ENCODE measurements at regions not wholly inside any gene's neighbourhood (a gene's known extent, or its start where the extent isn't known, plus 50 kb on each side); places are given as distances from the start of the nearest gene placed in this dataset.

DNA sequence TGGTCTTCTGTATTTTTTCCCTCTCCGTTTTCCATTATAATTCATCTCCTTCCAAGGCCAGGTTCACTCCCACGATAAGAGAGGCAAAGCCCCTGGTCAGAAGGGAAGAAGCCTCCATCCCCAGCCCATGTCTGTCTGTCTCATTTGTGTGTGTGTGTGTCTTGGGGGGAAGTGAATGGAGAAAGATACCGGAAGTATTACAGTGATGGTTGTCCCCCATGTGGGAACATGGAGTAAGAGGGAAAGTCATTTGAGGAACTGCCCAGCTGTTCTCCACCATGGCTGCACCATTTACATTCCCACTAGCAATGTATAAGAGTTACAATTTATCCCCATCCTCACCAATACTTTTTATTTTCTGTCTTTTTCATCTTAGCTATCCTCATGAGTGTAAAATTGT is 113.6 kb upstream of the ATP8B1 start:
- H3K27me3 ChIP-seq (ENCODE audit: insufficient read depth, low read length), result no peaks in the 10 kb centered on the region
- no peaks in the 10 kb centered on the region for H3K79me2 ChIP-seq (ENCODE audit: insufficient read depth, low read length)
- H3K9me3 ChIP-seq (ENCODE audit: control insufficient read depth in 1 of 2, insufficient read depth in 1 of 2, low read depth in 1 of 2, low read length in 2 of 2), result no peaks in the 10 kb centered on the region
- intact Hi-C loops (cut with micrococcal nuclease), result no loop called here
- H3K4me1 ChIP-seq (ENCODE audit: control insufficient read depth in 1 of 2, insufficient read depth in 2 of 2, low read length in 2 of 2), result peaks cover 0 to 2% of the 10 kb centered on the region in 2 experiments; a peak in 1 of 4 replicates
- ChIA-PET RAD21 (ENCODE audit: low non-redundant PET in 1 of 2, low total read pairs in 2 of 2, uncharacterized antibody in 2 of 2, unreplicated experiment in 2 of 2) (no interaction called here), POLR2A (no interaction called here), CTCF (no interaction called here)
- H3K4me2 ChIP-seq (ENCODE audit: low read length), result no peak overlapping the region
- no peaks in the 10 kb centered on the region for H3K9me2 ChIP-seq (ENCODE audit: insufficient read depth)
- no peaks in the 10 kb centered on the region for H3K36me3 ChIP-seq (ENCODE audit: control insufficient read depth in 1 of 2, insufficient read depth in 2 of 2, low read length in 2 of 2)
- H3K9ac ChIP-seq (ENCODE audit: low read length), result no peak overlapping the region
- no TSS peak for BruUV-seq (replicated peaks)
- no peak overlapping the region for H3K4me3 ChIP-seq (replicated peaks in 1 of 2; ENCODE audit: low read depth in 1 of 2, low read length in 2 of 2)
- H2AFZ ChIP-seq (ENCODE audit: low read depth, low read length, poor library complexity, severe bottlenecking), result no peak overlapping the region
- TF ChIP-seq ZFX (IDR thresholded peaks at IDR 0.05) (no peak), TCF7L2 (IDR thresholded peaks at IDR 0.05; ENCODE audit: borderline replicate concordance, extremely low read depth, insufficient read depth, insufficient read length) (no peak), EGR1 (IDR thresholded peaks at IDR 0.05; ENCODE audit: low read depth) (no peak), SIN3A (IDR thresholded peaks at IDR 0.05; ENCODE audit: low read depth) (no peak), ELF1 (IDR thresholded peaks at IDR 0.05; ENCODE audit: borderline replicate concordance, low read depth) (no peak), FOSL1 (IDR thresholded peaks at IDR 0.05; ENCODE audit: low read depth) (no peak), POLR2AphosphoS5 (IDR thresholded peaks at IDR 0.05; ENCODE audit: low read depth, low read length) (no peak), ZNF274 (IDR thresholded peaks at IDR 0.05; ENCODE audit: low read depth, low read length) (no peak), CBX3 (IDR thresholded peaks at IDR 0.05; ENCODE audit: low read depth) (no peak), SRF (IDR thresholded peaks at IDR 0.05; ENCODE audit: low read depth) (no peak), CEBPB (IDR thresholded peaks at IDR 0.05; ENCODE audit: low read depth) (no peak)
- TF ChIP-seq, protein P1, sequence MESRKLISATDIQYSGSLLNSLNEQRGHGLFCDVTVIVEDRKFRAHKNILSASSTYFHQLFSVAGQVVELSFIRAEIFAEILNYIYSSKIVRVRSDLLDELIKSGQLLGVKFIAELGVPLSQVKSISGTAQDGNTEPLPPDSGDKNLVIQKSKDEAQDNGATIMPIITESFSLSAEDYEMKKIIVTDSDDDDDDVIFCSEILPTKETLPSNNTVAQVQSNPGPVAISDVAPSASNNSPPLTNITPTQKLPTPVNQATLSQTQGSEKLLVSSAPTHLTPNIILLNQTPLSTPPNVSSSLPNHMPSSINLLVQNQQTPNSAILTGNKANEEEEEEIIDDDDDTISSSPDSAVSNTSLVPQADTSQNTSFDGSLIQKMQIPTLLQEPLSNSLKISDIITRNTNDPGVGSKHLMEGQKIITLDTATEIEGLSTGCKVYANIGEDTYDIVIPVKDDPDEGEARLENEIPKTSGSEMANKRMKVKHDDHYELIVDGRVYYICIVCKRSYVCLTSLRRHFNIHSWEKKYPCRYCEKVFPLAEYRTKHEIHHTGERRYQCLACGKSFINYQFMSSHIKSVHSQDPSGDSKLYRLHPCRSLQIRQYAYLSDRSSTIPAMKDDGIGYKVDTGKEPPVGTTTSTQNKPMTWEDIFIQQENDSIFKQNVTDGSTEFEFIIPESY (IDR thresholded peaks at IDR 0.05; ENCODE audit: extremely low read depth, insufficient replicate concordance, low read length), result no peak
- TF ChIP-seq, protein P2, sequence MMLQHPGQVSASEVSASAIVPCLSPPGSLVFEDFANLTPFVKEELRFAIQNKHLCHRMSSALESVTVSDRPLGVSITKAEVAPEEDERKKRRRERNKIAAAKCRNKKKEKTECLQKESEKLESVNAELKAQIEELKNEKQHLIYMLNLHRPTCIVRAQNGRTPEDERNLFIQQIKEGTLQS (IDR thresholded peaks at IDR 0.05), result no peak
- TF ChIP-seq, protein P3, sequence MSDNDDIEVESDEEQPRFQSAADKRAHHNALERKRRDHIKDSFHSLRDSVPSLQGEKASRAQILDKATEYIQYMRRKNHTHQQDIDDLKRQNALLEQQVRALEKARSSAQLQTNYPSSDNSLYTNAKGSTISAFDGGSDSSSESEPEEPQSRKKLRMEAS (IDR thresholded peaks at IDR 0.05), result no peak
- no peak overlapping the region for H3K27ac ChIP-seq (ENCODE audit: low read depth, low read length)
- no peaks in the 10 kb centered on the region for H4K20me1 ChIP-seq (ENCODE audit: insufficient read depth)
- no peak for DNase-seq (ENCODE audit: low read depth, low spot score)
- ATAC-seq, result no peak
